ENCODE measurements at regions not wholly inside any gene's neighbourhood (a gene's known extent, or its start where the extent isn't known, plus 50 kb on each side); places are given as distances from the start of the nearest gene placed in this dataset.
"Not testable (repeated sequence)": the region's sequence is repeated elsewhere in the genome, so short reads cannot be mapped to it uniquely, and the experiment has no call there.

DNA sequence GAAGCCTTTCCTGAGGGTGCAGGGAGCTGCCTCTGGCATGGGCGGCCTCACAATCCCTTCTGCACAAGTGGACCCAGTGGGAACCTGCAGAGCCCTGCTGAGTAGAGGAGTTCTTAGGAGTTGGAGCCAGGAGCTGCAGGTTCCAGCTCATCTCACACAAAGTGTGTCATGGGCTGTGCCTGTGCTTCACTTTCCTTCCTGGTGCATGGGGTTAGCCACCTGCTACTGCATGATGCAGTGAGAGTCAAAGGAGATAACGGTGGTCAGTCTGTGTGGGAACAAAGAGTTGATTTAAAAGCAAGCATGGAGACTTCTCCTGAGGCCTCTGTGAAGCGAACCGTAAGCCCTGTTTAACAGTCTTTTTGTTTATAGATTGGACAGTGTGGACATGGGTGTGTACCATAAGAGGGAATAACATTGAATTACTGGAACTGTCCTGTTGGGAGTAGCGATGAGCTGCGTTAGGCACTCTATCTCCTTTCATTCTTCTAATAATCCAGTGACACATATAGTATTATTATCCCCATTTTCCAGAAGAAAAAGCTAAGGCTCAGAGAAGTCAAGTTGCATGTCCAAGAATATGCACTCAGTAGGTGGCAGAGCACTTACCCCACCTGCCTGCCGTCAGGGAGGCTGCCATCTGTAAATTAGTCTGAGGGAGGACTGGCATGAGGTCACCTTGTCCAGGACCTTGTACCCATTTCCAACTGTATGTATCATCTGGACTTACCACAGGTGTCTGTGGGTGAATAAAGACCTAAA is 68.7 kb upstream of the PRR23C start:
- intact Hi-C loops (cut with micrococcal nuclease), result loop anchor here (2.0 kb wide), 2 partner anchors 89 to 215 kb away; no protein-coding TSS in a partner anchor

DNA sequence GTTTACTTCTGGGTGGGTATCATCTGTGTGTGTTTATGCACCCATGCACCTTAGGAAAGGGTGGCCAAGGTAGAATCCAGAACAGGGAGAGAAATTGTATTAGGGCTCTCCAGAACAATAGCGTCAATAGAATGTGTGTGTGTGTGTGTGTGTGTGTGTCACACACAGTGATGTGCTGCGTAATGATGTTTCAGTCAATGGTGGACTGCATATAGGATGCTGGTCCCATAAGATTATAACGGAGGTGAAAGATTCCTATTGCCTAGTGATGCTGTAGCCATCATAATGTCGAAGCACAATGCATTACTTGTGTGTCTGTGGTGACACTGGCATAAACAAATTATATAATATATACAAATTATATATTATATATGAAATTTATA is 69.3 kb upstream of the PRR23C start:
- intact Hi-C loops (cut with micrococcal nuclease), result loop anchor here (2.0 kb wide), 2 partner anchors 89 to 215 kb away; no protein-coding TSS in a partner anchor

DNA sequence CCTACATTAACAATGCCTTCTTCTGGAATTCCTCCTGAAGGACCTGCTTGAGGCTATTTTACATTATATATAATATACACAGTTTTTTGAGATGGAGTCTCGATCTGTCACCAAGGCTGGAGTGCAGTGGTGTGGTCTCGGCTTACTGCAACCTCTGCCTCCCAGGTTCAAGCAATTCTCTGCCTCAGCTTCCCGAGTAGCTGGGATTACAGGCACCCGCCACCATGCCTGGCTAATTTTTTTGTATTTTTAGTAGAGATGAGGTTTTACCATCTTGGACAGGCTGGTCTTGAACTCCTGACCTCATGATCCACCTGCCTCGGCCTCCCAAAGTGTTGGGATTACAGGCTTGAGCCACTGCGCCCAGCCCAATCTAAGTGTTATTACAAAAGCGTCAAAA is 71.9 kb upstream of the PRR23C start:
- intact Hi-C loops (cut with micrococcal nuclease), result not testable (repeated sequence)

DNA sequence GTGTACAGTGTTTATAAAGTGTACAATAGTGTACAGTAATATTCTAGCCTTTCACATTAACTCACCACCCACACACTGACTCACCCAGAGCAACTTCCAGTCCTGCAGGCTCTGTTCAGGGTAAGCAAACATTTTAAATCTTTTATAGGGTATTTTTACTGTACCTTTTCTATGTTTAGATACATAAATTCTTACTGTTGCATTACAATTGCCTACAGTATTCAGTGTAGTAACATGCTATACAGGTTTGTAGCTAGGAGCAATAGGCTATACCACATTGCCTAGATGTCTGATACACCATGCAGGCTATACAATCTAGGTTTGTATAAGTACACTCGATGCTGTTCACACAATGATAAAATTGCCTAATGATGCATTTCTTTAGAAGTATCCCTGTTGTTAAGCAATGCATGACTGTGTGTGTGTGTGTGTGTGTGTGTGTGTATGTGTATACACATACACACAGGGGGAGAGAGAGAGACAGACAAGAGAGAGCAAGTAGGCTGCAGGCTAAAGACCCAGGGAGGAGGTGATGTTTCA is 72.5 kb upstream of the PRR23C start:
- intact Hi-C loops (cut with micrococcal nuclease), result no loop called here

DNA sequence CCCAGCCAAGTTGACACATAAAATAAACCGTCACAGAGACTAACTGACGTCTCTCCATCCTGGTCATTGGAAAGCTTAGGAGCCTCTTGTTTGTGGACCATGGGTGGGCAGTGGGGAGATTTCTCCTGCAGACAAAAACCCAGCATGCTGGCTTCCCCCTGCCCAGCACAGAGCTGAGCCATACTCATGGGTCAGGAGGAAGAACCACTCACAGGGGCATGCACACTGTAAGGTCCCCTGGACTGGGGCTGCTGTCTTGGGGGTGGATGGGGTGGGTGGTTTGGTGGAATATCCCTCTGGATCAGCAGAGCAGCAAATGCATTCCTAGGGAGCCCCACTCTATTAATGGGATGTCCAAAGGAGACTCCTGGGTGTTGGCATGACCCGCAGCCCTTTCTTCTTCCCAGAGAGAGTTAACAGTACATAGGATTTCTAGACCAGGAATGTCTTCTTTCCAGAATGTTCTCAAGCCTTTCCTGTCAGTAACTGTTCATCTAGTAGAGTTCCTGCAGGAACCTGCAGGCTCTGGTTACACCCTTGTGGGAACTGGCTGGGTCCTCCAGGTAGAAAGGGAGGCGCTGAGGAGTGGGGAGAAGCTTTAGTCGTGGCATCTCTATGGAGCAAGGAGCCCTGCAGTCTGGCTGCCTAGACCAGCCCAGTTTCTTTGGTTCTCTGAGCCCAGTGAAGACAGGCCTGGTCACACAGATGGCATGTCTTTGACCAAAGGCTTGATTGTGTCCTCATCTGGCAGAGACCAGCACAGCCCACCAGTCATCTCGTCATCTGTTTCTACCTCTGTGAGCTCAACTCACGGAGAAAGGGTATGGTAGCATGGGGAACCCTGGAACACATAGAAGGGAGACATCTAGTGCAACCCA is 73.4 kb upstream of the PRR23C start:
- intact Hi-C loops (cut with micrococcal nuclease), result no loop called here

DNA sequence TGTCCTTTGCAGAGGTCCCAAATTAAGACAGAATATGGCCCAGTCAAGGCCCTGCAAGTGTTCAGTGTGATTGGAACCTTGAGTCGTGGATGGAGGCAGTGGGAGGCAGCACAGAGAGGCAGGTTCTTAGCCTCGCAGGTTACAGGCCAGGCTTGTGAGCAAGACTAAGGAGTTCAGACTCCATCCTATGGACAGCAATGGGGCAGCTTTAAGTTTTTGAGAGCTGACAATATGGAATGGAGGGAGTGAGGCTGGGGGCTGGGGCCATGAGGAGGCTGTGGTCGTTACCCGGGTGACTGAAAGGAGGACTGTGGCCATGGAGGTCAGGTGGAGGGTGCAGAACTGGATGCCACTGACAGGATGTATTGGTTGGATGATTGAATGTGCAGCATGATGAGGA is 74.1 kb upstream of the PRR23C start:
- intact Hi-C loops (cut with micrococcal nuclease), result no loop called here

DNA sequence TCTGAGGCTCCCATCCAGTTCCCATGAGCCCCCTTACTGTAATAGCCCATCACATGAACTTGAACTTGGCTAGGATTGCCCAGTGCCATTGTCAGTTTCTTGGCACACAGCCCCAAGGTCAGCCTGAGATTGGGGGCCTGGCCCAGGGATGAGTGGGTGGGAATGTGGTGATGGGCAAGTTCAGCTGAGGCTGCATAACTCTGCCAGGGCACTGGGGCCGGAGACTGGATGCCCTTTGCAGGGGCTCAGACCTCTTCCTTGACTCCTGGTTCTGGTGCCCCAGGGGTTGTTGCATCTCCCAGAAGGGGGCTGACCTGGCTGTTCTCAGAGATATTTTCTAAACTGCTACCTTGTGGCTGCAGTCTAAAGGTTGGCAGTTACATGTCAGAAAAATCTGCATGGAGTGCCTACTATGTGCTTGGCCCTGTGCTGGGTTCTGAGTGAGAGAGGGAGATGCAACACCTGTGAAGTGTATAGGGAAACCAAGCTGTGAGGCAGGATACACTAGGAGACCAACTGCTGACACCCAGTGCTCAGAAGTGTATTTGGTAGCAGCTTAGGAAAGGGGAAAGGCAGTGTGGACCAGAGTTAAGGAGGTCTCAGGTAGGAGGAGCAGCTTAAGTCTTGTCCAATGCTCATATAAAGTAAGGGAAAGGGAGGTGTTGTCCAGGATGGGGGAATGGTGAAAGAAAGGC is 74.8 kb upstream of the PRR23C start:
- intact Hi-C loops (cut with micrococcal nuclease), result no loop called here

DNA sequence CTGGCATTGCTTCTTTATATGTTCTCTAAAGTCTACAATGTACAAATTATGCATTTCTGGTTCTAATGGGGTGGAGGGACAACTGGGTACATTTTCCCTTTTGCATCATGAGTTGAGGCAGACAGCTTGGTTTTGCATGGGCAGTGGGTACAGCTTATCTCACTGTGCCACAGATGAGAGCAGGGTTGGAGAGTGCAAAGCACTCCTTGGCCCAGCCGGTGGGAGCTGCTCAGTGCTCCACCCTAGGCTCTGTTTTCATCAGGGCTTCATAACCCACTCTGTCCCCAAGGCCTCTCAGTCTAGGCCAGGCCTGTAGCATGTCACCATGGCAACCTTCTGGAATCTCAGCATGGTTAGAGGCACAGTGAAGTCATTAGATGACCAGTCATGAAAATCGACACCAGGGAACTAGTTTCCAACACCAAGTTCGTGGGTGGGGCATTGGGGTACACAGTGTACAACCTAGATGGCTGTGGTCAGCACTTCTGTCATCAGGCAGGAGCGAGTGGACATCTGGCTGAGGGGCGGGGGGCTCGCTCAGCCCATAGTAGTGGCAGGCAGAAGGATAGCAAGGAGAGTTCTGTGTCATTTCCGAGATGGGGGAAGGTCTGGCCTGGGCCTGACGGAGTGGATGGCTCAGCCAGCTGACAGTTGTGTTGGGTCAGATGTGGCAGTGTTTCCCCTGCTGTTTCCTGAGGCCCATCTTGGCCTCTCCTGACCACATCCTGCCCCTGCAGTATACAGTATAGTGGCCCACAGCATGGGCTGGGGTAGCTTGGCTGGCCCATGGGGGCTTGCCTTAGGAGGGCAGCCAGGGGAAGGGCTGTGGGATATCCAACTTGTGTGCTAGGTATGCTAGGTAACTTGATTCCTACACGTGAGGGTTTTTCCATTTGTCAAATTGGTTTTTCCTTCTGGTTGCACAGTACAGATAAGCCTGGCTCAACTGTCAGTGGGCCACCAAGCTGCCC is 75.7 kb upstream of the PRR23C start:
- intact Hi-C loops (cut with micrococcal nuclease), result no loop called here

DNA sequence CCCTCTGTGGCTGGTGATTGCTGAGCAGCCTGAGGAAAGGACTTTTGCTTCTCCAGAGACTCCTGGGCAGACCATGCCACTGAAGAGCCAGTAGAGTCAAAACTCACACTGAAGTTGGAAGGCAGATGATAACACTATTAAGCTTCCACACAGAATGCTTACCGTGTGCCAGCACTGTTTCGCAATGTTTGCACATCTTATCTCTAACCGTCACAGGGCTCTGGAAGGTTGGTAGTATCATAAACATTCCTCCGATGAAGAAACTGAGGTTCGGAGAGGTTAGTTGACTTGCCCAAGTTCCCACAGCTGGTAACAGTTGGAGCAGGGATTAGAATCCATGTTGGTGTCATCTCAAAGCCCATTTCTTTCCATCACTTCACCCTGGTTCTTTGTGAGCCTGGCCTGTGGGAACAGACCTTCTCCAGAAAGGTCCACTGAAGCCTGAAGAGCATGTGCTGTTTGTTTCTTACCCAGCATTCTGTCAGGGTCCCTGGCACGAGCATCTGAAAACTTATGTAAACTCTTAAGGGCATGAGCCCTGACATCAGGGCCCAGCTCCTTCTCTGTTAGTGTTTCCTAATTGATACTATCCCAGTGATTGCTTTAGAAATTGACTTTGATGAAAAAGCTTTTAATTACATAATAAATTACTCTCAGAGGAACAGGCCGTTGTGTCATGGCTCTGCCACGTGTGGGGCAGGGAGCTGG is 77.0 kb upstream of the PRR23C start:
- intact Hi-C loops (cut with micrococcal nuclease), result no loop called here

DNA sequence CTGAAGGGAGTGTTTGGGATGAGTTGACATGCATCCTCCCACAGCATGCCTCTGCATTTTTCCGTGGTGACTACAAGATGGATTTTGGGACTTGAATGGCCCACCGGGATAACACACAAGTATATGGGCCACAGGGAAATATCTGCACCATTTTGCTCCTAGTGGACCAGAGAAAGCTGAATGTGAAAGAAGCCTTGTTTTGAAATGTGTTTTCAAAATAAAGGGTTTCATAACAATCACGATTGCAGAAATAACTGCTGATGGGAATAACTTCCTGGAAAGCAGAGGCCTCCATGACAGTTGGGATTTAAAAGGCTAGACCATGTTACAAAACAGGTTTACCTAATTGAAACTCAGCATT is 77.5 kb upstream of the PRR23C start:
- intact Hi-C loops (cut with micrococcal nuclease), result no loop called here

DNA sequence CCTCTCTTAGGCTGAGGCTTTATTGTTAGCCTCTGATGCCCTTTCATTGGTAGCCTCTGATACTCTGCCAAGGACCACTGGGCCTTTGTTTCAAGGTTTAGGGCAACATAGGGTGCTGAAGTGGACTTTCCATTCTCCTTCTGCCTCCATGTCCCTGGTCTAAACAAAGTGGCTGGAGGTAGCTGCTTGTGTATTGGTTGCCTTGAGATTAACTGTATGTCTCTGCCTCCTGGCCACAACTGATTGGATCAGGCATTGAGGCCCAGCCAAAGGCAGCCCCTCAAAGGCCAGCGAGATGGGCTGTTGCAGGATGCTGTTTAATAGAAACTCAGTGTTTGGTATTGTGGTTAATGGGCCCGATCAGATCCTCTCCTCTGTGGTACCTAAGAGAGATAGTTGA is 77.9 kb upstream of the PRR23C start:
- intact Hi-C loops (cut with micrococcal nuclease), result no loop called here

DNA sequence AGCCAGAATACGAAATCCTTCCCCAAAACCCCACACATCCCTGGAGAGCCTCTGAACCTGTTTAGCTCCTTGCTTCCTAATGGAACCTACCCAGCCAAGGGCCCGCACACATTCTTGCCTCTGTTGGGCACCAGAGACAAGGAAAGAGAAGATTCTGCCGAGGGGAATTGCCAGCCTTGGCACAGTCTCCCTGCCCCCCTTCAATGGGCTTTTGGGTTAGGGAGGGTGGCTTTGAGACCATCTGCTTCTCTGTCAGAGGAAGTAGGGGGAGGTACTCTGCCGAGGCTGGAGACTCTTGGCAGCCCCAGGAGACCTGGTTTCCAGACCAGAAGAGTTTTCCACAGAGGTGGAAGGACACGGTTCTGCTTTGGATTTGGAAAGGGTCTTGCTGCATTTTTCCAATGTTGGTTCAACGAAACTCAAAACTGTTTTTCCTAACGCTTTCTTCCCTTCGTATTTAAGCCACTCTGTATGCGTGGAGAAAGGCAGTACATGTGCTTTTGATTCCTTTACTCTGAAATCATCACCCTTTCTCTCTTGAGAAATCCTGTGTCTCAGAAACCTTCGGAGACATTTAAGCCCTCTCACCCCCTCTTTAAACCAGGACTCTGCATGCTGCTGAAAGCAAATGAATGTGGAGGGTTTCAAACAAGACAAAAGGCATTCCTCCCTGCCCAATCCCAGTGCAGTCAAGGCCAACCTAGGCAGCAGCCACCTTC is 78.8 kb upstream of the PRR23C start:
- intact Hi-C loops (cut with micrococcal nuclease), result no loop called here

DNA sequence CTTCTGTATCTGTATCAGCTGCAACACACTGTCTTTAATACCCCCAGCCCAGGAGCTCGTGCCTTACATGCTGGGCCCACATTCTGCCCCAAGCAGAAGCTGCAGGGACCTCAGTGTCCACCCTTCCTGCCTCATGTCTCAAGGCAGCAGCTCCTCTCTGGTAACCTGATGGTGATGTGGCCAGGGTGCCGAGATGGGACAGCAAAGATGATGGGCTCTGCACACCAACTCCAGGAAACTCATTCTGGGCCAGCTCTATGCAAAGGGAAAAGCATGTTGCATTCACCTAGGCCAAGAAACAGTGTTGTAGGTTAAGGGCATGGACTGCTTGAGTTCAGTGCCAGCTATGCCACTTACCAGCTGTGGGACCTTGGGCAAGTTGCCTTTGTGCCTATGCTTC is 79.5 kb upstream of the PRR23C start:
- intact Hi-C loops (cut with micrococcal nuclease), result no loop called here

DNA sequence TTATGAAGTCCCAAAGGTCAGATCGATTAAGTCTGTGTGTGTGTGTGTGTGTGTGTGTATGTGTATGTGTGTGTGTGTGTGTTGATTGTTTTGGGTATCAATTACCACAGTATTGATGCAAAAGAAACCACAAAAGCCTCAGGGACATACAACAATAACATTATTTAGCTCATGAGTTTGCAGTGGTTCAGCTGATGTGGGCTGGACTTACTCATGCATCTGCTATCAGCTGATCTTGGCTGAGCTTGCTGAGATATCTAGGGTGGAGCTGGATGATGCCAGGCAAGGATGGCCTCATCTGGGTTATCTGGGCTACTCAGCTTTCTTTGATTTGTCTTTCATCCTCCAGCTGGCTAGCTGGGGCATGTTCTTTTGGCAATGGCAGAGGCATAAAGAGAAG is 82.4 kb upstream of the PRR23C start:
- intact Hi-C loops (cut with micrococcal nuclease), result no loop called here

DNA sequence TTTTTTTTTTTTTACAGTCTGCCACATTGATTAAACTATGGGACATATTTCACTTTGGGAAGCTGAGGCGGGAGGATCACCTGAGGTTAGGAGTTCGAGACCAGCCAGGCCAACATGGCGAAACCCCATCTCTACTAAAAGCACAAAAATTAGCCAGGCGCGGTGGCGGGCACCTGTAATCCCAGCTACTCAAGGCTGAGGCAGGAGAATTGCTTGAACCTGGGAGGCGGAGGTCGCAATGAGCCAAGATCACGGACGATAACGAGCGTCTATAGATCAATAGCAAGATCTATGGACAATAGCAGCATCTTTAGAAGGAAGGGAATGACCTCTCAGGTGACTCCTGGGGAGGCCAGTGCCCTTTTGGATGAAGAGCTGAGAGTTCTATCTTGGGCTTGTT is 82.9 kb upstream of the PRR23C start:
- intact Hi-C loops (cut with micrococcal nuclease), result not testable (repeated sequence)

DNA sequence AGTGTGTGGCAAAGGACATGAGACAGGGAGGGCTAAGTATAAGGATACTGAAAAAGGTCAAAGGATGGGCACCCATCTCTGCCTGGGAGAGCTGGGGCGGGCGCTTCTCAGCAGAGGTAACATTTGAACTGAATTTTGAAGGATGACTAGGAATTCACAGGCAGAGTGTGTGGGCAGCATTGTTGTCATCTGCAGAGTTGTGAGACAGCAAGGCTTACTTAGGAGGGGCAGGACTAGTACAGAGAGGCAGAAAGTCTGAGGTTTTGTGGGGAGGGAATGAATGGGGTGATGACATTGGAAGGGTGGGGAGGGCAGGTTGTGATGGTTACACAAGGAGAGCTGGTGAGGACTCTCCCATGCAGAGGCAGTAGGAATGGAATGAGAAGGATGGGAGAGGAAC is 84.1 kb upstream of the PRR23C start:
- intact Hi-C loops (cut with micrococcal nuclease), result no loop called here

DNA sequence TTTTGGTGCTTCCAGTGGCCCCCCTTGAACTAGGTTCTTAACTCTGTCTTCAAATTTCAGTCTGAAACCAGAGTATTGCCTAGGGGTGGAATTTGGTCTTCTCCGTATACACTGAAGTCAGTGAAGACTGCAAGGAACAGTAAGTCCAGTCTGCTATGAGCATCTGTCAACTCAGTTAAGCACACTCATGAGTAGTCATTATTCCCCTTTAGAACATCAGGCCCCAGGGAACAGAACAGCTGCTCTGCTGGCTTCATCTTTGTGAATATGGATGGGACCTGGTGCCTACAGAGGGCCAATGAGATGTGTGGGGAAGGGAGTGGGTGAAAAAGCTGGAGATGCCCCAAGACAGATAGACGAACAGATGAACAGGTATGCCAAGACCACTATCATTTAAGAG is 85.2 kb upstream of the PRR23C start:
- intact Hi-C loops (cut with micrococcal nuclease), result no loop called here

DNA sequence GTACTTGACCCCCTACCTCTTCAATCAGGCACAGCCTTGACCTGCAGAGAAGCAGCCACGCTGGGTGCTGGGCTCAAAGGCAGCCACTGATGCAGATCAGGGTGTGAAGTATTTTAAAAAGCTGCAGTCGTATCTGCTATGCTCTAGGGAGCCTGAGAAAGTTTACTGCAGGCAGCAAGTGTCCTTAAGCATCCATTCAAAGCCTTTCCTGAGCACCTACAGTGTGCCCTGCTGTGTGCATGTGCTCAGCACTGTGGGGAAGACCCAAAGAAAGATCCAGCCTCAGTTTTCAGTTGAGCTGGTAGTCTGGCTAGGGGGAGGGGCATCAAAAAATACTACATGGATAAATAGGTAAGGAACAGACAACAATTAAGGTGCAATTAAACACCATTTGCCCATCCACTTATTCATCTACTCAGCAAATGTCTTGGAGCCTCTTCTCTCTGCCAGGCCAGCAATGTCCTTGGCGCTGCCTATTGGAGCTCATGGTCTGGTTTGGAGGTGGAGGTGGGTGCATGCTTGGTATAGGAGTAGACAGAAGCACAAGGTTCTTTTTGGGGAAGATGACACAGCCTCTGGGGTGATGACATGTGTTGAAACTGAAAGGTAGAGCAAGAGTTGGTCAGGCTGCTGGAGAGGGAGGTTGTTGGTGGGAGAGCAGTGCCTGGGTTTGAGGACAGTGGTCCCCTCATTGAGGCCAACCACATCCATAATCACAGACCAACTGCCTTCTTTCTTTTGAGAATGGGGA is 85.9 kb upstream of the PRR23C start:
- intact Hi-C loops (cut with micrococcal nuclease), result no loop called here

DNA sequence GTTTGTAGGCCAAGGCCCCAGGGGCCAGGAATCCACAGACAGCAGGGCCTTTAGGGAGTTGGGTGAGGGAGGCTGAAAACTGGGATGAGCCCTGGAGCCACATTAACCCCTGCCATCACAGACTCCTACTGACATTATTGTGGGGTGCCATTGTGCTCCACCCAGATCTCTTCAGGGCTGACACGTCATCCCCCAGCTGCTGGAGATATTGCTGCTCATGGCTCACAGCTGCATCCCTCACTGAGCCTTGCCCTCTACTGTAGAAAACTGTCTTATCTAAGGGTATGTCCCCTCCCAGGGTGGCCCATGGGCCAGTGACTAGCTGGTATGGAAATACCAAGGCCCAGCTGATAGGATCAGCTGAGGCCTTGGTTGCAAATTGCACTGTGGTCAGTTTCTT is 87.3 kb upstream of the PRR23C start:
- intact Hi-C loops (cut with micrococcal nuclease), result no loop called here
